GM23248 (cell line): ENCODE measurements at regions not wholly inside any gene's neighbourhood (a gene's known extent, or its start where the extent isn't known, plus 50 kb on each side); places are given as distances from the start of the nearest gene placed in this dataset.

Experiments used
- EZH2 ChIP-seq: fragments of 200-600 bp; sonication (generic); IDR thresholded peaks from 2 replicates; pipeline ENCODE4 v1.6.1; 2018; ENCODE audit warnings: antibody characterized with exemption, mild to moderate bottlenecking; ENCODE audit not compliant: insufficient read depth, poor library complexity, severe bottlenecking
- EZH2phosphoT487 ChIP-seq: fragments of 200-600 bp; sonication (generic); IDR thresholded peaks from 2 replicates; pipeline ENCODE4 v1.6.1; 2018; ENCODE audit warnings: antibody characterized with exemption, moderate library complexity, mild to moderate bottlenecking, low read depth; ENCODE audit not compliant: insufficient read depth

- TF ChIP-seq EZH2, result no peak
- no peak for TF ChIP-seq EZH2phosphoT487
Observed at GRCh38 chr6:125636671-125637070, 112.8 kb upstream of the HEY2 start.
